Esophagus muscularis mucosa (tissue), 4 donors: ENCODE measurements at regions not wholly inside any gene's neighbourhood (a gene's known extent, or its start where the extent isn't known, plus 50 kb on each side); places are given as distances from the start of the nearest gene placed in this dataset.

ENCODE experiments used
- DNase-seq: peaks from one replicate; pipeline ENCODE4 v3.0.0-alpha.2; 2017; ENCODE audit errors: extremely low spot score
- H3K27ac ChIP-seq, 4 donors: fragments of 200-600 bp; sonication (generic); replicated peaks in 1 of 4; 1 replicate in 3 of 4; 2 replicates in 1 of 4; pipeline ENCODE4 v1.5.1; 2016 to 2019; ENCODE audit warnings: mild to moderate bottlenecking in 1 of 4
- H3K27me3 ChIP-seq, 4 donors: fragments of 200-600 bp; sonication (generic); one replicate each; pipeline versions ENCODE4 v1.5.1 to v1.6.0; 2016 to 2019
- H3K36me3 ChIP-seq, 4 donors: fragments of 200-600 bp; sonication (generic); one replicate each; pipeline ENCODE4 v1.5.1; 2016 to 2019
- H3K4me1 ChIP-seq, 4 donors: fragments of 200-600 bp; sonication (generic); one replicate each; pipeline ENCODE4 v1.5.1; 2016 to 2019
- H3K4me3 ChIP-seq, 4 donors: fragments of 200-600 bp; sonication (generic); 1 replicate in 2 of 4; 2 replicates in 2 of 4; pipeline ENCODE4 v1.5.1; 2016 to 2019; ENCODE audit warnings: mild to moderate bottlenecking in 4 of 4, moderate library complexity in 1 of 4
- H3K9me3 ChIP-seq, 4 donors: fragments of 200-600 bp; sonication (generic); 1 replicate in 3 of 4; 2 replicates in 1 of 4; pipeline ENCODE4 v1.5.1; 2016 to 2019
- EP300 ChIP-seq: sonication (generic); formaldehyde crosslinking; IDR thresholded peaks from one replicate; pipeline ENCODE4 v1.6.1; 2017; ENCODE audit warnings: antibody characterized with exemption
- POLR2A ChIP-seq: fragments of 450-650 bp; IDR thresholded peaks from one replicate; pipeline ENCODE4 v1.6.1; 2017; ENCODE audit warnings: antibody characterized with exemption, moderate library complexity, mild to moderate bottlenecking, low read depth
- POLR2AphosphoS5 ChIP-seq, 2 donors: sonication (generic); formaldehyde crosslinking; IDR thresholded peaks; one replicate each; pipeline ENCODE4 v1.6.1; 2017; ENCODE audit warnings: antibody characterized with exemption in 2 of 2
- WGBS: methylation state at CpG from one replicate; pipeline ENCODE4 v1.1.5; 2018; 5-methylcytosine and 5-hydroxymethylcytosine counted together
- intact Hi-C: fragments of 100-400 bp; cut with DNase I; formaldehyde crosslinking; loops from one replicate; pipeline ENCODE4 v1.15.1; 2023
- TF ChIP-seq, protein P1 (sequence below), 3 experiments: fragments of 200-600 bp in 2 of 3; fragments of 450-650 bp in 1 of 3; sonication (generic) in 2 of 3; IDR thresholded peaks; one replicate each; pipeline ENCODE4 v1.5.1; 2017 to 2019; ENCODE audit warnings: antibody characterized with exemption in 3 of 3, mild to moderate bottlenecking in 2 of 3, moderate library complexity in 1 of 3

DNA sequence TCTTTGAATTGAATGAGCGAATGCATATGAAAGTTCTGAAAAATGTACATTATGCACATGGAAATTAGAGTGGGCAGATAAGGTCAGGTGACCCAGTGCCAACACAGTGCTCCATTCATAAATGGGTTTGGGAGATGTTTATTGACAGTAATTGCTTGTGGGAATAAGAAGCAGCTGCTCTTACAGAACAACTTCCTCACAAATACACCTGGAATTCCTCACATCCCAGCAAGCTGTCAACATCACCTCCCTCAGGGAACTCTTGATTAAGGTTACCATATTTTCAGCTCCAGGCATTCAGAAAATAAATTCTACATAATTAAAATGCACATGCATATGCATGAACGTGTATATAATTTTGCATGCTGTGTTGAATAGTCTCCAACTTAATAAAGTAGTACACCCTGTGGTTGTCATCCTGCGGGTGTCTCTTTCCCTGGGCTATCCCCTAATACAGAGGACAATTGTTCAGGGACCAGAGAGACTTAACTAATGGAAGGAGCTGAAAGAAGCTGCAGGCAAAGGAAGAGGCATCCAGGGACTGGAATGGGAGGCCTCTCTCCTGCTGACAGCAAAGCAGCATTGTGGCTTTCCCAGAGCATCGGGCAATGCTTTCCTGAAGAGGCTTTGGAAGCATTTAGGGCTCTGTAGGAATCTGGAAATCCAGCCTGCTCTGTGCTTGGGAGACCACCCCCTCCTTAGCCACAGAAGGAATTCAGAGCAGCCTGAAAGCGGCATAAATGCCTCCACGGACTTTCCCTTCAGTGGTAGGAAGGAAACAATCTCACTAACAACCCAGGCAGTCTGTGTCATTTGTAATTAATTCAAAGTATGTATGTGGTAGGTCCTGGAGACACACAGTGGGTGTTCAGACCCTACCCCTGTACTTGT is 55.2 kb upstream of the GNG12 start:
- Histone ChIP-seq H3K36me3 (no peaks in the 10 kb centered on the region), H3K4me1 (peaks cover 0 to 6% (median 1%) of the 10 kb centered on the region in 4 donors), H3K27ac (no peak overlapping the region), H3K4me3 (no peak overlapping the region), H3K27me3 (no peaks in the 10 kb centered on the region), H3K9me3 (no peaks in the 10 kb centered on the region)
- DNase-seq, result no peak
- TF ChIP-seq, protein P1, sequence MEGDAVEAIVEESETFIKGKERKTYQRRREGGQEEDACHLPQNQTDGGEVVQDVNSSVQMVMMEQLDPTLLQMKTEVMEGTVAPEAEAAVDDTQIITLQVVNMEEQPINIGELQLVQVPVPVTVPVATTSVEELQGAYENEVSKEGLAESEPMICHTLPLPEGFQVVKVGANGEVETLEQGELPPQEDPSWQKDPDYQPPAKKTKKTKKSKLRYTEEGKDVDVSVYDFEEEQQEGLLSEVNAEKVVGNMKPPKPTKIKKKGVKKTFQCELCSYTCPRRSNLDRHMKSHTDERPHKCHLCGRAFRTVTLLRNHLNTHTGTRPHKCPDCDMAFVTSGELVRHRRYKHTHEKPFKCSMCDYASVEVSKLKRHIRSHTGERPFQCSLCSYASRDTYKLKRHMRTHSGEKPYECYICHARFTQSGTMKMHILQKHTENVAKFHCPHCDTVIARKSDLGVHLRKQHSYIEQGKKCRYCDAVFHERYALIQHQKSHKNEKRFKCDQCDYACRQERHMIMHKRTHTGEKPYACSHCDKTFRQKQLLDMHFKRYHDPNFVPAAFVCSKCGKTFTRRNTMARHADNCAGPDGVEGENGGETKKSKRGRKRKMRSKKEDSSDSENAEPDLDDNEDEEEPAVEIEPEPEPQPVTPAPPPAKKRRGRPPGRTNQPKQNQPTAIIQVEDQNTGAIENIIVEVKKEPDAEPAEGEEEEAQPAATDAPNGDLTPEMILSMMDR (IDR thresholded peaks at IDR 0.05), result no peak
- no peak for TF ChIP-seq EP300
- TF ChIP-seq POLR2AphosphoS5 (IDR thresholded peaks at IDR 0.05), result no peak
- no peak for TF ChIP-seq POLR2A
- intact Hi-C loops, result no loop called here
- 83% methylated on average over 6 of the region's 6 CpGs for WGBS

- 75% methylated on average over 2 of the region's 2 CpGs for WGBS
- Histone ChIP-seq H3K4me1 (peaks cover 0 to 6% (median 1%) of the 10 kb centered on the region in 4 donors), H3K36me3 (no peaks in the 10 kb centered on the region), H3K27me3 (no peaks in the 10 kb centered on the region), H3K4me3 (no peak overlapping the region), H3K27ac (no peak overlapping the region), H3K9me3 (no peaks in the 10 kb centered on the region)
- no peak for DNase-seq
- intact Hi-C loops, result no loop called here
- TF ChIP-seq POLR2A, result no peak
- TF ChIP-seq, protein P1 (IDR thresholded peaks at IDR 0.05), result no peak
- TF ChIP-seq POLR2AphosphoS5 (IDR thresholded peaks at IDR 0.05), result no peak
- no peak for TF ChIP-seq EP300
These were observed 53.9 kb upstream of the GNG12 start for GRCh38 chr1:67887146-67887545.

DNA sequence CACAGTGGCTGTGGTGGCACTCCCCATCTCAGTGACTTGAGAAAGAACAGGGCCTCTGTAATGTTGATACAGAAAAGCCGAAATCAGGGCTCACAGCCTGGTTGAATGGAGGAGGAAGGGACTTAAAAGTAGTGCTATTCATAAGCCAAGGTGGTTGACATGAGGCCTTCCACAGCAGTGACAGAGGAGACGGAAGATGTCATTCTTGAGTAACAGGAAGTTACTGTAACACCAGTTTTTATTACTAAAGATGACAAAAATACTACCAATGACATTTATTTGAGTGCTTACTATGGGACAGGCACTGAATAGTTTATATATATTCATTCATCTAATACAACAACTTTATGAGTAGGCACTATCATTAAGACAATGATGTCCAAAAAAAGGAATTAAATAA is 52.8 kb upstream of the GNG12 start:
- no peak for DNase-seq
- Histone ChIP-seq H3K4me3 (no peak overlapping the region), H3K4me1 (peaks cover 0 to 6% (median 1%) of the 10 kb centered on the region in 4 donors), H3K36me3 (no peaks in the 10 kb centered on the region), H3K27ac (no peak overlapping the region), H3K9me3 (no peaks in the 10 kb centered on the region), H3K27me3 (no peaks in the 10 kb centered on the region)
- no peak for TF ChIP-seq EP300
- 79% methylated on average over 2 of the region's 2 CpGs for WGBS
- intact Hi-C loops, result no loop called here

DNA sequence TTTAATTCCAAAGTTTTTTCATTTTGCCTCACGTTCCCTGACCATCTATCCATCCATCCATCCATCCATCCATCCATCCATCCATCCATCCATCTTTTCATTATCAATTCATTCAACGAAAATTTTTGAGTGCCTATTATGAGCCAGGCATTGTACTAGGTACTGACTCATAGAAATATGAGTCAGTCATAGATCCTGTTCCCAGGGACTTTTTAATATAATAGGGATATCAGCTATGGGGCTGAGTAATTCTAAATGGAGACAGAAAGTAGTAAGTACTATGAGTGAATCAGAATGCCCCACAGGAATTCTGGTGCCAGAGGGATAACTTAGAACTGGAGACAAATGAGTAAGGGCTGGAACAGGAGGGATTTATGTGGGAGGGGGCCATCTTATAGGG is 49.8 kb upstream of the GNG12 start:
- peaks cover 4 to 7% (median 6%) of the 10 kb centered on the region in 4 donors for H3K4me1 ChIP-seq
- no peak for DNase-seq
- no peak overlapping the region for H3K27ac ChIP-seq
- H3K9me3 ChIP-seq, result no peaks in the 10 kb centered on the region
- intact Hi-C loops, result no loop called here
- H3K27me3 ChIP-seq, result no peaks in the 10 kb centered on the region
- no peak for TF ChIP-seq POLR2A
- no peak for TF ChIP-seq POLR2AphosphoS5 (IDR thresholded peaks at IDR 0.05)
- TF ChIP-seq, protein P1 (IDR thresholded peaks at IDR 0.05), result no peak
- no peak for TF ChIP-seq EP300
- H3K4me3 ChIP-seq, result no peak overlapping the region
- H3K36me3 ChIP-seq, result no peaks in the 10 kb centered on the region
- WGBS, result 86% methylated on average over 2 of the region's 2 CpGs
